Right atrium auricular region (tissue), 2 donors: ENCODE measurements at regions not wholly inside any gene's neighbourhood (a gene's known extent, or its start where the extent isn't known, plus 50 kb on each side); places are given as distances from the start of the nearest gene placed in this dataset.

Experiments
- DNase-seq: peaks from one replicate; pipeline ENCODE4 v3.0.0-alpha.2; 2019; ENCODE audit warnings: low spot score
- H3K27ac ChIP-seq, 2 donors: fragments of 200-600 bp; sonication (generic); 1 replicate in 1 of 2; 2 replicates in 1 of 2; pipeline ENCODE4 v1.5.1; 2016 to 2019
- H3K27me3 ChIP-seq, 2 donors: fragments of 200-600 bp; sonication (generic); one replicate each; pipeline versions ENCODE4 v1.5.1 to v1.6.0; 2017 to 2019
- H3K36me3 ChIP-seq: fragments of 200-600 bp; sonication (generic); one replicate; pipeline ENCODE4 v1.5.1; 2016
- H3K4me1 ChIP-seq, 2 donors: fragments of 200-600 bp; sonication (generic); one replicate each; pipeline versions ENCODE4 v1.5.1 to v1.6.0; 2017 to 2019
- H3K4me3 ChIP-seq, 2 donors: fragments of 200-600 bp; sonication (generic); 1 replicate in 1 of 2; 2 replicates in 1 of 2; pipeline ENCODE4 v1.5.1; 2017 to 2019; ENCODE audit warnings: mild to moderate bottlenecking in 1 of 2, moderate library complexity in 1 of 2
- H3K9me3 ChIP-seq, 2 donors: fragments of 200-600 bp; sonication (generic); one replicate each; pipeline ENCODE4 v1.5.1; 2019
- TF ChIP-seq, protein P1 (sequence below), 2 donors: fragments of 200-600 bp; sonication (generic); IDR thresholded peaks; one replicate each; pipeline ENCODE4 v1.5.1; 2019; ENCODE audit warnings: antibody characterized with exemption in 2 of 2

DNA sequence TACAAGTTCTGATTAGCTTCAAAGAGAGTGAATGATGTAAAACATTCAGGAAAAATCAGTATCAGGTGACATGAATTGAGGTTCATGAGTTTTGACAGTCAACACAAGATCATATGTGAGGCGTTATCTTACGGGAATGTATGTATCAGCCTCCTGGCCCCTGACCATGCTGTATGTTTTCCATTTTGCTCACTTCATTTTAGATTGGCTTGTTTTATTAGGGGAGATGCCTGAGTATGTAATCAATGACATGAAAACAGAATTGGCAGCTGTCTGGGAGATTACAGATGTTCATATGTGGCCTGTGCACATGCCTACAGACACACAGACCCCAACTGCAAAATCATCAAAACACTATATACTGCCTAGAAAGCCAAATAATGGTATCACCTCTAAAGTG, 168.5 kb upstream of the RND3 start:
- DNase-seq: no peak
- H3K27me3 ChIP-seq: no peaks in the 10 kb centered on the region
- TF ChIP-seq, protein P1, sequence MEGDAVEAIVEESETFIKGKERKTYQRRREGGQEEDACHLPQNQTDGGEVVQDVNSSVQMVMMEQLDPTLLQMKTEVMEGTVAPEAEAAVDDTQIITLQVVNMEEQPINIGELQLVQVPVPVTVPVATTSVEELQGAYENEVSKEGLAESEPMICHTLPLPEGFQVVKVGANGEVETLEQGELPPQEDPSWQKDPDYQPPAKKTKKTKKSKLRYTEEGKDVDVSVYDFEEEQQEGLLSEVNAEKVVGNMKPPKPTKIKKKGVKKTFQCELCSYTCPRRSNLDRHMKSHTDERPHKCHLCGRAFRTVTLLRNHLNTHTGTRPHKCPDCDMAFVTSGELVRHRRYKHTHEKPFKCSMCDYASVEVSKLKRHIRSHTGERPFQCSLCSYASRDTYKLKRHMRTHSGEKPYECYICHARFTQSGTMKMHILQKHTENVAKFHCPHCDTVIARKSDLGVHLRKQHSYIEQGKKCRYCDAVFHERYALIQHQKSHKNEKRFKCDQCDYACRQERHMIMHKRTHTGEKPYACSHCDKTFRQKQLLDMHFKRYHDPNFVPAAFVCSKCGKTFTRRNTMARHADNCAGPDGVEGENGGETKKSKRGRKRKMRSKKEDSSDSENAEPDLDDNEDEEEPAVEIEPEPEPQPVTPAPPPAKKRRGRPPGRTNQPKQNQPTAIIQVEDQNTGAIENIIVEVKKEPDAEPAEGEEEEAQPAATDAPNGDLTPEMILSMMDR (IDR thresholded peaks at IDR 0.05): no peak
- H3K36me3 ChIP-seq: no peaks in the 10 kb centered on the region
- no peak overlapping the region for H3K27ac ChIP-seq
- H3K9me3 ChIP-seq: peaks cover 0 to 12% of the 10 kb centered on the region in 2 donors
- H3K4me3 ChIP-seq: no peak overlapping the region
- H3K4me1 ChIP-seq: no peaks in the 10 kb centered on the region

DNA sequence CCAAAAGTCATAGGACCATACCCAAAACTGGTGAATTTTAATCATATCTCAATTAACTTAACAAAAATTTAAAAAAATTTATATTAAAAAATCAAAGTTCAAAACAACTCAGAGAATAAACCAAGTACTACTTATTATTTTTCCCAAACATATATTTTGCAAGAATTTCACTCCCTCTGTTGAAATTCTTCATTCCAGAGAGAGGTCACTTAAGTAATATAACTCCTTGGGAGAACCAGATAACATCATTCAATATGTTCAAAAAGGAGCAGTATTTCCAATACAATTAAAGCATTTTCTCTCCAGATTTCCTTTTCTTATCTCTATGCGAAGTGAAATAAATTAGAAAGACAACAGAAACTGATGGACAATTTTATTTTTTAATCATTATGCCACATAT, 165.9 kb upstream of the RND3 start:
- TF ChIP-seq, protein P1 (IDR thresholded peaks at IDR 0.05): no peak
- no peak for DNase-seq
- Histone ChIP-seq H3K36me3 (no peaks in the 10 kb centered on the region), H3K9me3 (peaks cover 0 to 11% of the 10 kb centered on the region in 2 donors), H3K4me3 (no peak overlapping the region), H3K4me1 (no peaks in the 10 kb centered on the region), H3K27me3 (no peaks in the 10 kb centered on the region), H3K27ac (no peak overlapping the region)

DNA sequence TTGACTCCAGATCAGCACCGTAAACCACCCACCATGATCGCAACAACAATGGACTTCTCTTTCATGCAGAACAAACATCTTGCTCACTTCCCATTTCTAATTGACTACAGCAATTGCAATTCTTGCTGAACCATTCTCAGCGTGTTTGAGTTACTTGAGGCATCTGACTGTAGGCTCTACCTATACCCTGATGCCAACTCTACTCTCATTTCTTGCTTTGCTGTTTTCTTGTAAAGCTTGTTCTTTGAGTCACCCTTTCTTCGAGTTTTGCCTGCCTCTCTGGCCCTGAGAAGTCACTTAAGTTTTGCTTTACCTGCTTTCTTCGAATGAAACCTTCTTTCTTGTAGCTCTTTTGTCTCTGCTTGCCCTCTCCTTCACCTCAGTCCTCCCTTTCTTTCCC, 160.5 kb upstream of the RND3 start:
- H3K36me3 ChIP-seq: no peaks in the 10 kb centered on the region
- DNase-seq: no peak
- no peaks in the 10 kb centered on the region for H3K27me3 ChIP-seq
- no peaks in the 10 kb centered on the region for H3K4me1 ChIP-seq
- H3K9me3 ChIP-seq: no peaks in the 10 kb centered on the region
- no peak overlapping the region for H3K4me3 ChIP-seq
- TF ChIP-seq, protein P1 (IDR thresholded peaks at IDR 0.05): no peak
- no peak overlapping the region for H3K27ac ChIP-seq

DNA sequence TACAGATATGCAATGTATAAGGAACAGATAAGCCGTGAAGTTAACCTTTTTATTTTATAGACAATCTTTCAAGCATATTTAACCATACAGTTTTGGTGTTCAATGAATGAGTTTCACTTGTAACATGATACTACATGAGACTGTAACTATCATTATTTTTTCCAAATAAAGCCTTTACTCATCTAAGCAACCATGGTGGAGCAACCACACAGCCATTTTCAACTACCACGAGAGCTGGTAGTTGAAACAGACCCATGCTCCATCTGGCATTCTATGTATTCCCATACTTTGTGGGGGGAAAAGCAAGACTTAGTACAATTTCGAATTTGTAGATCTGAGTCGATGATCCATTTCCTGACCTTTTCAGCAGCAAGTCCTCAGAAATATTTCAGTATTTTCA, 159.3 kb upstream of the RND3 start:
- no peaks in the 10 kb centered on the region for H3K9me3 ChIP-seq
- H3K4me3 ChIP-seq: no peak overlapping the region
- H3K36me3 ChIP-seq: no peaks in the 10 kb centered on the region
- DNase-seq: no peak
- no peak overlapping the region for H3K27ac ChIP-seq
- no peaks in the 10 kb centered on the region for H3K4me1 ChIP-seq
- no peaks in the 10 kb centered on the region for H3K27me3 ChIP-seq
- TF ChIP-seq, protein P1 (IDR thresholded peaks at IDR 0.05): no peak

DNA sequence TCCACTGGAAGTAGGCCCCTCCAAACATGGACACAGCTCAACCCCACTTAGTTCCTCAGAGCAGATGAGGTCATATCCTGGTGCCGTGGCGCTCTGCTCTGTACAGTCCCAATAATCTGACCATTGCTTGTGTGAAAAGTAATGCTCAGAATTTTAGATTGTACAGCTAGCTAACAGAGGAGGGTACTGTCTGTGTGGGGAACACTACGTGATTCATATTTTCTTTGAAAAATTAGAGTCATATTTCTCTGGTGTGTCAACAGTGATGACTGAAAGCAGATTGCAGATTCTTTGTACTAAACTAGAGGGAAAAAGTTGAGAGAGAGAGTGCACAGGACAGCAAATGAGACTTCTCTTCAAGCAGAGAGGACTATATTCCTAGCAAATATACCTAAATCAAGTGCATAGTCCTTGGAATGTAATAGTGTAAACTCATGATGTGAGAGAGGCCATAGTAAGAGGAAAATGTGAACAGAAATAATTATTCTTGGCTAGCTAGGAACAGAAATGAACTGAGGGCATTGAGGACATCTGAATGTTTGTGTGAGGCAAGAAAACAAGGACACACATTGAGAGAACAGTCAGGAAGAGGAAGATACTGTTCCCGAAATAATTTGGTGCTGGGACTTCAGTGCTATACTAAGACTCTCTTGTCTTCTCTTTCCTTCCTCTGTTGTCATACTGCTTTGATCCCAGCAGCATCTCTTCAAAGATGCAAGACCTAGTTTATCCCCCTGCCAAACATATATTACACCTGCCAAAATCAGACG, 157.0 kb upstream of the RND3 start:
- no peak for DNase-seq

More for the DNA sequence above, 157.0 kb upstream of the RND3 start:
- Histone ChIP-seq H3K36me3 (no peaks in the 10 kb centered on the region), H3K9me3 (no peaks in the 10 kb centered on the region), H3K4me3 (no peak overlapping the region), H3K4me1 (no peaks in the 10 kb centered on the region), H3K27ac (peak overlapping the region; percentile 35 to 46), H3K27me3 (no peaks in the 10 kb centered on the region)
- TF ChIP-seq, protein P1 (IDR thresholded peaks at IDR 0.05): no peak
